ENCODE measurements at regions not wholly inside any gene's neighbourhood (a gene's known extent, or its start where the extent isn't known, plus 50 kb on each side); places are given as distances from the start of the nearest gene placed in this dataset.

DNA sequence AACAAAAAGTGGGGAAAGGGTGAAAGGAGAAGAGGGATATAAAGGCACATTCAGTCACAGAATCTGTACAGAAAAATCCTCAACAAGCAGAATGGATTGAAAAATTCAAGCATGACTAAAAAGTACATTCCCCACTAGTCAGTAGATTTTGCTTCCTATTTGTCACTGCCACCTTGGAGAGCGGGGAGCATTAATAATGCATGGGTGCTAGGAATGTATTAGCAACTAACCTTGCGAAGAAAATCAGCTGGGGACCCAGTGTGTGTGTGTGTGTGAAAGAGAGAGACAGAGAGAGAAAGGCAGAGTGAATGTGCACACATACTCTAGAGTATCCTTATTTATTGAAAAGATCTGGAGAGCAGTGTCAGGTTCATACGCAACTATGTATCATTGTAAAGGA, 968.7 kb upstream of the ZEB2 start:
- DNase-seq (ENCODE audit: extremely low read depth, low read depth, low spot score), result no peak

DNA sequence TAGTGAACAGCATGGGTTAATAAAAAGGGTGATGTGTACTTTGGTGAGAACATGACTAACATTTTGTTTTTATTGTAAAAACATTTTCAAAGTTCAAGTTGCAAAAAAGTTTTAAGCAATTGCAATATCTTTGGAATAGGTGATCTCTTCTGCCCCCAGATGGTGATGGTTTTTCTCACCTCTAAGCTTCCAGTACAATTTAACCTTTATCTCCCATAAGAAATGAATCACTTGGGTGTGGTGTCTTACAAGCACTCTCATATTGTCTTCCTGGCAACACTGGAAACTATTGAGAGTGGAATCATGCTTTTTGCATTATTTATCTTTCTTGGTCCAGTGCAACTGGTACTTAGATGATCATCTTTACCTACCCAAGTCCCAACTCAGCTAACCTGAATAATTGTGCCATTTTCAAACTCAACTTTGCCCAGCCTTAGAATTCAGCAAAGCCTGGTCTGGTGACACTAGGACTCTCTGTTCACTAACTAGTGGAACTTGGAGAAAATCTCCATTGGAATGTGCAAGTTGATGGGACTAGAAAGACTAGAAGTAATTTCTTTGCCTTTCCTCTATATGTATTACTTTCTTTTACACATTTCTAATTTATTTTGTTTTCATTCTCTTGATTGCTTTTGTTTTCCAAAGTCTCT, 964.7 kb upstream of the ZEB2 start:
- DNase-seq (ENCODE audit: extremely low read depth, low read depth, low spot score), result peak; percentile 4

DNA sequence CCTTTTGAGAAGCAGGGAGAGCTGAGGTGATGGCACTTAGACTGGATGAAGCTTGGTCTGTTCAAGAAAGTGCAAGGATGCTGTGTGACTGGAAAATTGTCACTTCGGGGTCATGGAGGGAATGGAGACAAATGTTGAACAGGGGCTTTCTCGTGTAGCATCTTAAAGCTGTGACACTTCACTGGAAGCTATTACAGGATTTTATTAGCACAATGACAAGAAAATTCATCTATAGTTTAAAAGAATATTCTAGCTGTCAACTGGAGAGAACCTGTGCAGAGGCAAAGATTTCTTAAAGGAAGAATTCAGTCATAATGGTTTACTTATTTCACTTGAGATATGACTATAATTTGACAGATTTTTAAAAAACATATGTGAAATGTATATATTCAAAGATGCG, 963.9 kb upstream of the ZEB2 start:
- no peak for DNase-seq (ENCODE audit: extremely low read depth, low read depth, low spot score)

DNA sequence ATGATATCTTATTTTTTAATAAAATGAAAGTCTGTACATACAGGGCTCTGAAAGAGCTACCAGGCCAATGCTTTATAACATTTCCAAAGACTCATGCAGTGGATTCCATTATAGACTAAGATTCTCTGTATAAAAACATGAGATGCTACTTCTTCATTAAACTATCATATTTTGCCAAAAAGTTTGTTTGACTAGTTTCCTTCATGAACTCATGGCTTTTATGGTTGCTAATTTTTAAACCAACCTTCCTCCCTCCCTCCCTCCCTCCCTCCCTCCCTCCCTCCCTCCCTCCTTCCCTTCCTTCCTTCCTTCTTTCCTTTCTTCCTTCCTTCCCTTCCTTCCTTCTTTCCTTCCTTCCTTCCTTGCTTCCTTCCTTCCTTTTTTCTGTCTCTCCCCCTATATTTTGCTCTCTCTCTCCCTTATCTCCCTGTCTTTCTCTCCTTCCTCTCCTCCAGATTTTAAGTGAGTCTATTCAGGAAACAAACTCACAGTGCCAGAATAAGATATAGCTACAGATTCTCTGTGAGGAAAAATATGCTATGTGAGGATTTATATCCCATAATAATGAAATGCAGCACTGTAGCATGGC, 961.5 kb upstream of the ZEB2 start:
- DNase-seq (ENCODE audit: extremely low read depth, low read depth, low spot score), result no peak

DNA sequence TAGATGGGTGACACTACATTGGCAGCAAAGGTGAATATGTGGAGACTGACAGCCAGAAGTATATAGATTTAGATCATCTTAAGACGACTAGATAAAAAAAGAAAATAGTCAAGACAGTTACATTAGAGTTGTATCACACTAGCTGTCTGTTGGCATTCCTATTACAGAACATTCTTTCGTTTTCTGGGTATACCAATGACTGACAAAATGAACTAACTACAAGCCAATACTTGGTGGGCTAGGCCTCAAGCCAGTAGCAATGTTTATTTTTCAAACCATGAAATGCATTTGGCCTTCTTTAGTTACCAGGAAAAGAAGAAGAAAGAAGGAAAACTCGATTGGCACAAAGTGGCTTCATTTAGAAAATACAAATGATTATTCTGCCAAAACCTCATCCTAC, 944.9 kb upstream of the ZEB2 start:
- no peak for DNase-seq (ENCODE audit: extremely low read depth, low read depth, low spot score)

DNA sequence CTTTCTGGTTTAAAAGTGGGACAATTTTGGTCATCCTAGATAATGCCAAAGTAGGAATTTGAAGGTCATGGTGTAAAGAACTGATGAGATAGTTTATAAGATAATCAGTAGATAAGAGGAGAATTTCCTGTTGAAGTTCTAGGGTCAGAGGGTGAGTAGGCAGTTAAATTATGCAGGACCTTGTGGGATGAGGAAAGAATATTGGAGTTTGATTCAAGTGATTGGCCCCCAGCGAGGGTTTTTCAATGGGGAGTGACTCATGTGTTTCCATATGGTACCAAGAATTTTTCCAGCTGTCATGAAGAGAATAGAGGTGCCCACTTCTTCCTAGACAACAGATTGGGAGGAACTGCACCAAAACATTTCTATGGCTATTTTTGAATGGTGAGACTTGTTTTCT, 940.2 kb upstream of the ZEB2 start:
- DNase-seq (ENCODE audit: extremely low read depth, low read depth, low spot score), result no peak

DNA sequence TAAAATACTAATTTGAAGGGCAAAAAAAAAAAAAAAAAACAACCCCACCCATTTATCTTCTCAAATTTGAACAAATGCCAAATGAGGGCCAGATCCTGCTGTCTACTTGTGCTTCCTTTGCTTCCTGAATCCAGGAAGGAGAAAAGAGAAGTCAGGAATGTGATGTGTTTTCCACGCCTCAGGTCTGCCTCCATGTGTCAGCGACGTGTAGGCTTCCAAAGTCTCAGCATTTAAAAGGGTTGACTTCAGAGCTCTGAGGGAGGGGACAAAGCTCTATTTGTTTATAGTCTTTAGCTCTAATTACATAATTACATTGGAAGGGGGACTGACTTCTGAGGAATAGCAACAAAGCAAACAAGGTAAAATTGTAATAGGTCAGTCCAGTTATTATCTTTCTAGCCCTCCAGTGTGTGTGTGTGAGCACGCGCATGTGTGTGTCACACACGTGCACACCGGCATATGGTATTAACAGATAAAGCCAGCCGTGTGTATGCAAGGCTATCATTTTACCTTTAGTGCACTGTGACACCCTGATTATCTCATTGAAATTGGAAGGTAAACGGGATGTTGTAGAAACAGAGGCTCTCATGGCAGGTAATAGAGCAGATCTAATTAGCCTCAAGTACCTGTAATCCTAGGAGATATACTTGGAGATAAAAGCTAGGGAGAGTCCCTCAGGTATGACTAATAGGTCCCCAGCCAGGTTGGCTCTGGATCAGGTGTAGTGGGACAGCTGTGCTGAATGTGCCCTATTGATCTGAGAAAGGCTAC, 911.4 kb upstream of the ZEB2 start:
- DNase-seq (ENCODE audit: extremely low read depth, low read depth, low spot score), result no peak

DNA sequence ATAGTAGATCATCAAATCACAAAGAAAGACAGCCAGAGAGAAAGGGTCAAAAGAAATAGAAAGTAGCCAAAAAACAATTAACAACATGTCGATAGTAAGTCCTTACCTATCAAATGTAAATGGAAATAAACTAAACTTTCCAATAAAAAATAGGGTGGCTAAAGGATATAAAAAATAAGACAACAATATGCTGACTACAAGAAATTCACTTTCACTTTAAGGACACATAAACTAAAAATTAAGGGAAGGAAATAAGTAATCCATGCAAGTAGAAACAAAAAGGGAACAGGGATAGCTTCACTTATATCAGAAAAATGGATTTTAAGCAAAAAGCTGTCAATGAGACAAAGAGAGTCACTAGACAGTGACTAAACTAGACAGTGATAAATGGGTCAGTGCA, 903.9 kb upstream of the ZEB2 start:
- DNase-seq (ENCODE audit: extremely low read depth, low read depth, low spot score), result no peak

DNA sequence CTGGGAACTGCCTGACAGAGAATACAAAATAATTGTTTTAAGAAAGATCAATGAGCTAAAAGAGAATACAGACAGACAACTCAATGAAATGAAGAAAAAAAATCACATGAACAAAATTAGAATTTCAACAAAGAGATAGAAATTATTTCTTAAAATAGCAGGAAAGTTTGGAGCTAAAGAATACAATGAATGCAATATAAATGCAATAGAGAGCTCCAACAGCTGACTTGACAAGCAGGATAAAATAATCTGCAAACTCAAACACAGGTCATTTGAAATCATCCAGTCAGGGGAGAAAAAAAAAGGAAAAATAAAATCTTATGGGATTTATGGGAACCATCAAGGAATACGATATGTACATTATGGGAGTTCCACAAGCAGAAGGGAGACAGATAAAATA, 902.7 kb upstream of the ZEB2 start:
- DNase-seq (ENCODE audit: extremely low read depth, low read depth, low spot score), result no peak

DNA sequence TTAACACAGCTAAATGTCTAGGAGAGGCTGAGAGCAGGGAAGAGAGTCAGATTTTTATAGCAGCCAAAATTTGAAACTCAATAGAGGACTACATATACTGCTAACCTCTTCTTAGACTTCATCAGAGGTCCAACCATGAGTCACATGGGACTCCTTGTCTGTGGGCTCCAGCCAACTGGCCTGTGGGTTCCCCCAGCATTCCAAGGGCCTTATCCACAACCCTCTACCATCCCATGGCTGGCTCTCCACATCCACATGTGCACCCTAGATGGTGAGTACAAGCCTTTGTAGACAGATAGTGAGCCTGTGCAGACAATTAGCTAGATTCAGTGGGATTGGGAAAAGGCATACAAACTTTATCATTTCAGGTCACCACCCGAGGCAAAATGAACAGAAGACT, 901.9 kb upstream of the ZEB2 start:
- no peak for DNase-seq (ENCODE audit: extremely low read depth, low read depth, low spot score)

DNA sequence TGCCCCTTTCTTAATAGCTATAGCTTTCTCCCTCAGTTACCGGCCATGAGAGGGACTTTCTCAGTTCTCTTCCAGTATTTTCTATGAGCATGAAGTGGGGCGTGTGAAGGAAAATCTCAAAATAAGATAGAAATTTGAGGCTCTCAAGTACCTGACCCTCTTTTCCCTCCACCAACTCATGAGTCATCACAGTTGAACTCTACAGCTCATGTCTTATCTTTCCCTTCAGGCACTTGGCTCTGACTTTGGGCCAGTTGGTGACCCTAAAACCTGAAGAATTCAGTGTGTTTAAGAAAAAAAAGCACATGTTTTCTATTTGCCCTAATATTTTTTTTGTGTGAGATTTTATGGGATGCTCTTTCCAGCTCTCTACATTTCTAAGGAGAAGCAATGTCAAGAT, 896.7 kb upstream of the ZEB2 start:
- no peak for DNase-seq (ENCODE audit: extremely low read depth, low read depth, low spot score)

DNA sequence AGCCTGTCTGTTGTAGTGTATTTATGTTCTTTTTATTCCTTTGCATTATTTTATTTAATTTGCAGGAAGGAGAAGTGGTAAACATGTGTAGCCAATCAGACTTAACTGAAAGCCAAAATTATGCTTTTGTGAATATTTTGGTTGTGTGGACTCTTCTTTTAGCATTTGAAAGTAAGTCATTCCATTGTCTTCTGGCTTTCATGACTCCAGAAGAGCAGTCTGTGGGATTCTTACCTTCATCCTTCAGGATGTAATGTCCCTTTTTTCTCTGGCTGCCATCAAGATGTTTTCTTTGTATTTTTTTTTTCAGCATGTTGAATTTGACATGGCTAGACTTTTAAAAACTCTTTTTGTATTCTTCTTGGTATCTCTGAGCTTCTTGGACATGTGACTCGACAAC, 895.2 kb upstream of the ZEB2 start:
- no peak for DNase-seq (ENCODE audit: extremely low read depth, low read depth, low spot score)

DNA sequence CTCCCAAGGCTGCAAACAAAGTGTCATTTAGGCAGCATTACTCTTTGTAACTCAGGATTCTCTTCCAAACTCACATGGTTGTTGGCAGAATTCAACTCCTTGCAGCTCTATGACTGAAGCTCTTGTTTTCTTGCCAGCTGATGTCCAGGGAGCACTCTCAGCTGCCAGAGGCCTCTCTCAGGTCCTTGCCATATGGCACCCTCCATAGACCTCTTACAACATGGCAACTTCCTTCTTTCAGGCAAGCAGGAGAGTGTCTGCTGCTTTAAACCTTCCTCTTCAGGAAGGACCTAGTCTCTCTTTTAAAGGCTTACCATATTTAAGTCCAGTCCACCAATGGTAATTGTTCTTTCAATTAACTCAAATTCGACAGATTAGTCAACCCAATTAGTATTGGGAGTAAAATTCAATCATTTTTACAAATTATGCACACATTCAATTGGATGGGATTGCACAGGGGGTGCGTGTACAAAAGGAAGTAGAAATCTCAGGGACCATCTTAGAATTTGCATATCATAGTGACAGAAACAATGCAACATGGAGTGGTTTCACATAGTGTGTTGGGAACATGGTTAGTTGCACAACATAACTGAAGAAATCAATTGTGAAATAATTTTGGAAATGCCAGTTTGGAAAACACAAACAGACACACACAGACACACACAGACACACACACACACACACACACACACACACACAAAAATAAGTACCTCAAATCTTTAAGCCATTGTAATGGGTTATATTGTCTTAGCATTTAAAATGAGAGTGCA, 893.5 kb upstream of the ZEB2 start:
- no peak for DNase-seq (ENCODE audit: extremely low read depth, low read depth, low spot score)

DNA sequence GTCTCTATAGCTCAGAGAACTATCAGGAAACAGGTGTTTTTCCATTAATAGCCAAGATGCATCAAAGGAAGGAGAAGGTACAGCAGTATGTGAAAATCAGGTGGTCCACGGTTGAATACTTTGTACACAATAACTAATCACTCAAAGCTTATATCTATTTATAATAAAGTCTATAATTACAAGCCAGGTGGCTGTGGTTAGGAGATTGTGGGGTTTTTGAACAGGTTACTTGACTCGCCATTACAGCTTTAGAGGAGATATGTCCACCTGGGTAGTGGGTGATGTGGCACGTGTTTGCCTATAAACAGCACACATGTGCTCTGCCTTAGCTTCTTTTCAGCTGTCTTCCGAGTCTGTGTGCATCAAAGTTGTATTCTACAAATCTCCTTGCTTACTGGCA, 892.2 kb upstream of the ZEB2 start:
- no peak for DNase-seq (ENCODE audit: extremely low read depth, low read depth, low spot score)

DNA sequence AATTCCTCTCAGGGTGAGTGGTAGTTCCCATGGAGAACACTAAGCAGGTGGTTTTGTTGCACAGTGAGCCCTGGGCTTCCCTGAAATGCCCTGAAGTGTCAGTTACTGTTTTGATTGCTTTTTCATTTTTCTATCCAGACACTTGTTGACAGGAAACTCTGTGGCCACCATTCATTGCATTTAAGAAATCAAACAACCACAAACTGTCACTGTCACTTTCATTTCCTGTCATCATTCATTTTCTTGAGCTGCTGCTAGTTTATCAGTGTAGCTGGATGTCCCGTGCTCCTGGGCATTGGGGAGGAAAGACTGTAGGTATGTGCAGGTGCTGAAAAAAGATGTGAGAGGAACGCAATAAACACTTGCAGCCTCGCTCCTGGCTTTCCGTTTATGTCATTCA, 891.6 kb upstream of the ZEB2 start:
- no peak for DNase-seq (ENCODE audit: extremely low read depth, low read depth, low spot score)

DNA sequence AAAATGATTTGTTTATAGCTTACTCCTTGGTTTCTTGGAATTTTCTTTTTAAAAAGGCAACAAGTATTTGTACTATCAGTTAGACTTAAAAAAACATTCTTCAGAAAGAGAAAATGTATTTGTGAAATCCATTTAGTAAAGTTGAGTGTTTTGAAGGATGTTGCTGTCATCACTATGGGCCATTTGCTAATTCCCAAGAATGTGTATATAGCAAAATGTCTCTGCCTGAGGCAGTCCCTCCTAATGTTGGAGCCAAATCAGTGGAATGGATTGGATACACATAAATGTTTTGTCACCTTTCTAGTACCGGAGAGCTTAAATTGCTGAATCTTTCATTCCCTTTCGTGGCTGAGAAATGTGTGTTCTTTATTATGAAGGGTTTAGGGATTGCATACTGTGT, 890.2 kb upstream of the ZEB2 start:
- no peak for DNase-seq (ENCODE audit: extremely low read depth, low read depth, low spot score)

DNA sequence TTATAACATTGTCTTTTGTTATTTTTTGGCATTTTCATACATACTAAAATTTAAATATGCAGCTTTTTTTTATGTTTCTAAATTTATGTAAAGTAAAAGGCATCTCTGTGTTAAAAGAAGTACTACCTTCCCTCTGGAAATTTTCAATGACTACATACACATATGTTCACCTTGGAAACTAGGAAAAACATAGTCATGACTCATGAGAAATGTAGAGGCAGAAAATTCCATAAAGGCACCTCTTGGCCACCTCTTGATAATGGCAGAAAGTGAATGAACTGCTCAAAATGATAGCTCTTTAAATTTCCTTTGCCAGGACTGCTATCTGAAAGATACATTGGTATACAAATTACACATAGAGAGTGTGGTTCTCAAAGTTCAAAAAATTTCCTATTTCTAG, 889.1 kb upstream of the ZEB2 start:
- no peak for DNase-seq (ENCODE audit: extremely low read depth, low read depth, low spot score)

DNA sequence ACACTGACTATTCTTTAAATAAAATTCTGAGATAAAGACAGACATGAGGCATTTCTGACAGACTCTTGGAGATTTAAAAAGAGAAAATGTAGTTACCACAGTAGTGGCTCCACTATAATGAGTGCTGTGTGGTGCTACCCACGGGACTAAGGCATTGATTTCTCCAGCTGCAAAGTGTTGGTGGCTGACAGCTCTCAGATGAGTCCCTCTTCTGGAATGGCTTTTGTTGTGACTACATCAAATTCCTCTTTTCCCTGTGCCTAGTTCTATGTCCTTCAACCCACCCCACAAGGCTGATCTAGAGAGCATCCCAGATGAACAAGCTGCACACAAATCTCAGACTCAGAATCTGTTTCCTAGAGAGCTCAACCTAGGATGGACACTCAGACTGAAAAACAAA, 884.8 kb upstream of the ZEB2 start:
- no peak for DNase-seq (ENCODE audit: extremely low read depth, low read depth, low spot score)

DNA sequence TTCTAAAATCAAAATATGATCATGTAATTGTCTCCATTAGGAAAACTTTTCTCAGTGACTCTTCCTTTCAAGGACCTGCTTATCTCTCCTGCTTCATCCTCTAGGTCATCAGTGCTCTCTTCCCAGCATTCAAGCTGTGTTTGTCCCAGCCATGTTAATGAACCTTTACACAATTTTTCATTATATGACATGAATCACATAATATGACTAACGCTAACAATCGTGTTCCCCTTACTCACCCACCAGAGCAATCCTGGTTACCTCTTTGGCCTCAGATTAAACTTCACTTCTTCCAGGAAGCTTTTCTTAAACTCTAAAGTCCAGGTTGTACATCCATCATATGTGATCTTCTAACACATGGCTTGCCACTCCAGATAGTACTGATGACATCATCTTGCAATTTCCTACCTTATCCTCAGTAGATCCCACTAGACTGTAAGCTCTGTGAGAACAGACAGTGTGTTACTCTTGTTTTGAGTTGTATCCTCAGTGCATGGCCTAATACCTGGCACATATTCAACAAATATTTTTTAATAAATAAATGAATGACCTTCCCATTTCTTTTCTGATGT, 882.9 kb upstream of the ZEB2 start:
- no peak for DNase-seq (ENCODE audit: extremely low read depth, low read depth, low spot score)

DNA sequence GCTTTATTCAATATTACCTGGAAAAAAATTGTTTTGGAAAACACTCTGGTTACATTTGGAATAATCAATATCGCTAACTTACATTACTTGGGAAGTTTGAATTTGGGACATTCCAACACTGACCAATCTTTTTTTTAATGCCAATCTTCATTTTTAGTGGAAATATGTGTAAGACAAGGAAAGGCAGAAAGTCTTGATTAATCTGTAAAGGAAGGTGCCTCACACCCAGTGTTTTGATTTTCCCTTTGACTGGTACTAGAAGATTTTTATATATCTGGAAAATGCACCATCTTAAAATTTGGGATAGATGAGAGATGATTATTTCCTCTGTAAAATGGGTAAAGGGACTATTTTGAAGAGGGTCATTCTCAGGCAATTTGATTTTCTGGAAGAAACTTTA, 879.2 kb upstream of the ZEB2 start:
- DNase-seq (ENCODE audit: extremely low read depth, low read depth, low spot score), result no peak

DNA sequence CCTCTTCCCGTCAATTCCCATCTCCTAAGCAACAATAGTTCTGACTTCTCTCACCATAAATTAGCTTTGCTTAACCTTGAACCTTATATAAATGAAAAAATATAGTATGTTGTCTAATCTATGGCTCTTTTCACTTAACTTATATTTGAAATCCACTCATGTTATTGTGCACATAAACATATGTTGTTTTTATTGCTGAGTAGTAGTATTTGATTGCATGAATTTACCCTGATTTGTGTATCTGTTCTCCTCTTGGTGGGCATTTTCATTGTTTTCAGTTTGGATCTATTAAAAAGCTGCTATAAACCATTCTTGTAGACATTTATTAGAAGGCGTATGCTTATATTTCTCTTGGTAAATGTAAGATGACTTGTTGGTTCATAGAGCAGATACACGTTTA, 874.3 kb upstream of the ZEB2 start:
- DNase-seq (ENCODE audit: extremely low read depth, low read depth, low spot score), result no peak

Measured in glomerular endothelial cell (primary cell).